HG03045 (cell line): ENCODE measurements at regions not wholly inside any gene's neighbourhood (a gene's known extent, or its start where the extent isn't known, plus 50 kb on each side); places are given as distances from the start of the nearest gene placed in this dataset.

ENCODE experiments used
- ATAC-seq: cut with Tn5 transposase; IDR thresholded peaks from one replicate; pipeline ENCODE4 v1.9.1; 2021; ENCODE audit warnings: mild to moderate bottlenecking, moderate library complexity; ENCODE audit not compliant: unreplicated experiment

DNA sequence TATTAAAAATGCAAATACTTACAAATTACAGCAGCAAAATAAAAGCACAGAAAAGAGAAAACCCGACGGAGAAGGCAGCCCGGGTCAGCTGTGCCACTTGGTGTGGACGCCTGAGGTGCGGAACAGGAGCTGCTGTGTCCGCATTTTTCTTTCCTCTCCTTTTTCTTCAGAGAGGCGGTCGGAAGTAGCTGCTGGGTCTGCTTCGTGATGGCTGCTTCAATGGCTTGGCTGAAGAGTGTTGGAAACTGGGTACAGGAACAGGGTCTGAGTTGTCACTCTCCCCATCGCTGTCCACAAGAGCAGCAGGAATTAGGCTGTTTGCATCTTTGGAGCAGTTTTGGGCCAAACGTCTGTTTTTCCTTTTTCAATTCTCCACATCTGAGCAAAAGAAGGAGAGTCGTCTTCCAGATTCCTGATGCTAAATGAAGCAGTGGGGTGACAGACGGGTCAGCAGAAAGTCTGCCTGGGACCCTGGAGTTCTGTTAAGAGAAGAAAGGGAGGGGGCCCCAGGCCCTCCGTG is 53.5 kb upstream of the ARL8B start:
- no peak for ATAC-seq

DNA sequence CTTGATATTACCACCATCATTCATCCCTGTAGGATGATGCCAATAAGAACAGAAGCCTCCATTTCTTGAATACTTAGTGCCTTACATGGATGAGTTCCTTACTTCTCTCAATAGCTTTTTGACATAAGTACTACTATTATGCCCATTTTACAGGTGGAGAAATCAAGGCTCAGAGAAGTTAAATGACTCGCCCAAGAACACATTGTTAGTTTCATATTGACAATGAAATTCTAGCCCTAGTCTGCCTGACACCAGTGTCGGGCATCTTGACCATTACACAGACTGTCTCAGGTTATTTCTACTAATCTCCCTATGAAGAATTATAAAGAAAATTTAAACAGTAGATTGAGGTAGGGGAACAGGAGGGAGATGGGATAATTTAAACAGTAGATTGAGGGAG is 52.5 kb upstream of the ARL8B start:
- ATAC-seq, result no peak

- no peak for ATAC-seq
Measured at GRCh38 chr3:5071061-5071460, 51.0 kb upstream of the ARL8B start.

- no peak for ATAC-seq
Measured at GRCh38 chr3:5072100-5072816, 49.8 kb upstream of the ARL8B start.
